ENCODE measurements at regions not wholly inside any gene's neighbourhood (a gene's known extent, or its start where the extent isn't known, plus 50 kb on each side); places are given as distances from the start of the nearest gene placed in this dataset.

- no peaks in the 10 kb centered on the region for H3K79me2 ChIP-seq (ENCODE audit: control insufficient read depth, insufficient read depth, low read length)
- H2AFZ ChIP-seq (ENCODE audit: low read depth, low read length) = no peak overlapping the region
- FAIRE-seq (no peak), DNase-seq (ENCODE audit: low read depth, low spot score) (no peak)
- no peaks in the 10 kb centered on the region for H3K9me1 ChIP-seq (replicated peaks; ENCODE audit: control insufficient read depth, extremely low read depth, insufficient read depth, low read length)
- no TSS peak for BruUV-seq (replicated peaks)
- no peaks in the 10 kb centered on the region for H4K20me1 ChIP-seq (replicated peaks; ENCODE audit: control insufficient read depth, extremely low read depth, insufficient read depth, low read length)
- TF ChIP-seq JUN (IDR thresholded peaks at IDR 0.05; ENCODE audit: borderline replicate concordance, insufficient read depth, insufficient read length, low read depth) (no peak), EZH2 (IDR thresholded peaks at IDR 0.05; ENCODE audit: borderline replicate concordance, low read depth, low read length, severe bottlenecking) (no peak), POLR2A (IDR thresholded peaks at IDR 0.05; ENCODE audit: low read depth, low read length) (no peak), CTCF (IDR thresholded peaks at IDR 0.05; ENCODE audit: extremely low read depth in 1 of 2, insufficient read depth in 1 of 2, low read depth in 1 of 2, low read length in 2 of 2) (no peak), FOS (IDR thresholded peaks at IDR 0.05; ENCODE audit: borderline replicate concordance, insufficient read depth, low read length) (no peak), POLR2AphosphoS5 (IDR thresholded peaks at IDR 0.05; ENCODE audit: insufficient read depth, low read depth, low read length) (no peak), MYC (IDR thresholded peaks at IDR 0.05; ENCODE audit: low read depth, low read length) (no peak), MAX (IDR thresholded peaks at IDR 0.05; ENCODE audit: insufficient read depth, insufficient read length) (no peak), GATA2 (IDR thresholded peaks at IDR 0.05; ENCODE audit: insufficient read depth, insufficient read length, low read depth, low read length) (no peak)
- H3K4me3 ChIP-seq (replicated peaks in 1 of 3; ENCODE audit: insufficient read depth in 1 of 3, low read depth in 1 of 3, low read length in 3 of 3) = no peak overlapping the region
- peaks cover 4% of the 10 kb centered on the region for H3K9me3 ChIP-seq (replicated peaks; ENCODE audit: control insufficient read depth, insufficient read depth, low read length)
- no peak overlapping the region for H3K9ac ChIP-seq (replicated peaks; ENCODE audit: extremely low read depth, insufficient read depth, low read length)
- ChIA-PET POLR2A (no interaction called here), CTCF (no interaction called here)
- no peaks in the 10 kb centered on the region for H3K36me3 ChIP-seq (ENCODE audit: control insufficient read depth in 2 of 2, extremely low read depth in 1 of 2, insufficient read depth in 2 of 2, low read length in 2 of 2)
- H3K27me3 ChIP-seq (ENCODE audit: control insufficient read depth in 2 of 2, insufficient read depth in 2 of 2, low read length in 2 of 2) = no peaks in the 10 kb centered on the region
- dilution Hi-C loops (cut with MboI; ENCODE audit: extremely low pct_ligation_motif_present, low sequenced_read_pairs) = no loop called here
- H3K4me2 ChIP-seq (ENCODE audit: insufficient read depth, low read length) = no peak overlapping the region
- intact Hi-C loops (cut with micrococcal nuclease) = no loop called here
- H3K4me1 ChIP-seq (ENCODE audit: control insufficient read depth, extremely low read depth, insufficient read depth, low read length) = no peaks in the 10 kb centered on the region
- H3K27ac ChIP-seq (ENCODE audit: insufficient read depth, low read depth, low read length) = no peak overlapping the region
Measured at GRCh38 chr20:17036541-17036940, 190.3 kb upstream of the PCSK2 start.
